HK-2 (cell line): ENCODE measurements at regions not wholly inside any gene's neighbourhood (a gene's known extent, or its start where the extent isn't known, plus 50 kb on each side); places are given as distances from the start of the nearest gene placed in this dataset.

Experiments used
- DNase-seq: peaks from one replicate; pipeline ENCODE4 v3.0.0-alpha.2; 2018; ENCODE audit not compliant: unreplicated experiment

DNA sequence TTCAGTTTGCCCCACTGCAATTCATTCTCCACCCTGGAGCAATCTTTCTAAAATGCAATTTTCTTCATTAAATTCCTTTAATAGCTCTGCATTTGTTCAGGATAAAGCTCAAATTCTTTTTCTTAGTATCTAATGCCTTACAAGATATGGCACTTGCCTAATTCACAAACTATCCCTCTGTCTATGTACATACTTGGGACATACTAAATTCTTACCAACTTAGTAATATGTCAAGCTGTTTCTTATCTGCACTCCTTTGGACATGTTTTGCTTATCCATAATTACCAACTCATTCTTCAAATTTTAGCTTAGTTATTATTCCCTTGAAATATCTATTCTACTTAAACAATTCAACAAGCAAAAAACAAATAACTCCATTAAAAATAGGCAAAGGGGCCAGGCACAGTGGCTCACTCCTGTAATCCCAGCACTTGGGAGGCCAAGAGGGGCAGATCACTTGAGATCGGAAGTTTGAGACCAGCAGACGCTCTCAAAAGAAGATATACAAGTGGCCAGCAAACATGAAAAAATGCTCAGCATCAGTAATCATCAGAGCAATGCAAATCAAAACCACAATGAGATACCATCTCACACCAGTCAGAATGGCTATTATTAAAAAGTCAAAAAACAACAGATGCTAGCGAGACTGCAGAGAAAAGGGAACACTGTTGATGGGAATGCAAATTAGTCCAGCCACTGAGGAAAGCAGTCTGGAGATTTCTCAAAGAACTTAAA is 96.9 kb downstream of the FAM76B start:
- no peak for DNase-seq

DNA sequence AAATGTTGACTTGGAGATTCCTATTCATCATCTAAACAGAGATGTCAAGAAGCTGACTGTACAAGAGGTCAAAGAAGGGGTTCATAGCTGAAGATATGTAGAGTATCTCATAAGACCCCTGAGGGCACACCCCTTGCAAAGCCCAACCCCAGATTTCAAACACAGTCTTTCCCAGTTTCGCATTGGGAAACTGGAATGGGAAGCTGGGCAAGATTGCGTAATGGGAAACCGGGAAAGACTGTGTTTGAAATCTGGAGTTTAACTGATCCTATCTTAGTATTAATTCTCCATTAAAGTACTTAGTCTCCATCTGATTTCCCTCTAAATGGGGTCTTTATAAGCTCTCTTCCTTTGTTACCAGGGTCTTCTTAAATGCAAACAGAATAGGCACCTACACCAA is 99.5 kb downstream of the FAM76B start:
- no peak for DNase-seq

DNA sequence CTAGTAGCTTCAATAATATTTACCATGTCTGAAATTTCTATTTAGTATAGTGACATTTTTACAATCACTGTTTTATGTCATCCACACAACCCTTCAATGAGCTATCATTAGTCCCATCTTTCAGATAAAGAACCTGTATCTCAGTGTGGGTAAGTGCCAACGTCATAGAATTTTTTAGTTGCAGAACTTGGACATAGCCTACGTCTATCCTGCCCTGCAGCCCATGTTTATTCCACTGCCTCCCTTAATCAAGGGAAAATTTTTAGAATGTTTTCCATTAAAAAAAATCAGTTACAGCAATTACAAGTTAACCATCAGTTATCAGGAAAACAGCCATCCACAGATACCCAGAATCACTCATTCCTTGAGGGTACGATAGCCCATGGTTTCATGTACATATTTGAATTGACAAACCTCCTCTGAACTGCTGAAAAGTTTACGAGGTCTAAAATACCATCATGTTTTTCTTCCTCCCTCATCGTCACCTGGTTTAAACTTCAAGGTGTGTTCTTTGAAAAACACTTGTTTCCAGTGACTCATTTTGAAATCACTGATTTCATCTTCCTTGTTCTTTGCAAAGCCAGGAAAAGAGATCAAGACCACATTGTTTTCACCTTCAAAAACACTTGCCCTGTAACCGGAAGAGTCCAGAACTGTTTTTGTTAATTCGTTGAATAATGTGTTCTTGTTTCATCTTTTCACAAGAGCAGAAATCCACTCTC is 100.9 kb downstream of the FAM76B start:
- no peak for DNase-seq

DNA sequence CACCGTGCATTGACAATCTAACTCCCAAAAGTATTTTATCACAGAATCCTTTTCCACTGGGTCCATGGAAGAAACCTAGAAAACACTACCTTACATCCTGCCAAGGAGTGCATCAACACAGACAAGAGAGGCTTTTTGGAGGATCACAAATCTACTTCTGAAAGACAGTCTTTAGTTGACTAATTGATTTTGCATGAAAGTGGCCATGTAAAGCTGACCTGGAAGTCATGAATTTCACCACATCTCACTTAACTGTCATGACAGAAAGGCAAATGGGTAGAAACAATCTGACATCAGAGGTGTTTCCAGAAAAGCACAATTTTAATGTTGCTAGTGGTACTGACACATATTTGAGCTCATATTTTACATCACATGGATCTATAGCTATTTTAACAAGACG is 101.6 kb downstream of the FAM76B start:
- DNase-seq: no peak

DNA sequence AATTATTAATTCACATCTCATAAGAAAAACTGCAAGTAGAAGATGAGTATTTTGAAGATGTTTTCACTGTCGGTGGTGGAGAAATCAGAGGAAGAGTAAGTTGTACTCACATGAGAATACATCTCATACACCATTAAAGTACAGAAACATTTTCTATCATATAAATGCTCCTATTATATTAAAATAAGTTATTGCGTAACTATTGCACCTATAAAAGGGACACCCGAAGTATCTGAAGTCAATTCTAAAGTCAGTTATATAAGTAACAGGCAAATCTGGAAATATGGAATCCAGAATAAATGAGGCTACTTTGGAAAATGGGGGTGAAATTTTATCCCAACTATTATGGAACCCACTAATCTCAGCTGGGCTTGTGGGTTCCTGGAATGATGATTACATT is 103.3 kb downstream of the FAM76B start:
- DNase-seq: no peak

DNA sequence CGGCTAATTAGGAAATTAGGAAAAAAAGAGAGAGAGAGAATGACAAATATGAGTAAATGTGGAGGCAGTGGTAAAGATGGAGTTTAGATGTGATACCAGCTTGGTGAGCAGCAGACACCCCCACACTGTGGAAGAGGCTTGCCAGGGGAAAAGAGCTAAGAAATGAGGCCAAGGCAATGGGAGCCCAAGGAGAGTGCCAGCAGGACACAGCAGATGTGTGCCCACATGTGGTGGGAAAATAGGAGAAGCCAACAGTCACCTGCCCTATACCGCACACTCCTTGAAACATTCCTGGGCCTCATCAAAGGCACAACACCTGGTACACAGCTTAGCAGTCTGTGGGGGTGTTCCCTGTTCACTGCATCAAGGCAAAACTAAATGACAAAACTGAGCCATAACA is 104.9 kb downstream of the FAM76B start:
- DNase-seq: no peak

DNA sequence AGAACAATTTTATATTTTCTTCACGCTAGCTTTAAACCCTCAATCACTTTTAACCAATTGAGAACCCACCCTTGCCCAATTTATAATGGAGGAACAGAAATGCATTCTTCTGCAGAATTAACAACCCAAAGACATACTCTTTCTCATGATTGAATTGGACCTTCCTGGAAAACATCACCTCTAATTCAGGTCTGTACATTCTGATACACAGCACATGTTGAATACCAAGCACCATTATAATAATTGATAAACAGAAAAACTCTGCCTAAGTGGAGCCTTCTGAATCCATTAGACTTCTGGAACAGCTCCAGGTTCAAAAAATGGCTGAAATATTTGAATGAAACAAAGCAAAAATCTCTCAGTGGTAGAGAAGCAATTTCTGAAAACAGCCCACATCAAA is 105.4 kb downstream of the FAM76B start:
- DNase-seq: no peak

DNA sequence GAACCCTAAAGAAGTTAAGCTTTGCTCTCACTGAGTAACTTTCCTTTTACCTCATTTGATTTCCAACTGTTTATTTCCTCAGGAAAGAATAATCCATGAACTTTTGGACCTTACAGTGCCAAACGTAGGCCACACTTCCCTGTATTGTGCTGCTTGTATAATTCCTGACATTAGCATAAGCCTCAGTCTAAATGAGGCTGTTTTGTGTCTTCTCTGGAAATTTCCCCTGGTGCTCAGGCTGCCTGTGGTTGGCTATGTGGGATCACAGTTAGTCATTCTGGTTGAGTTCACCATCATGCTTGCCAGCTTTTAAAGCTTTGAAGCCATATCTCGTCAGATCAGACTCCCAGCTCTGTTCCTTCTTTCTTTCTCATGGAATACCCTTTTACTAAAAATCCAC is 107.0 kb downstream of the FAM76B start:
- DNase-seq: no peak

DNA sequence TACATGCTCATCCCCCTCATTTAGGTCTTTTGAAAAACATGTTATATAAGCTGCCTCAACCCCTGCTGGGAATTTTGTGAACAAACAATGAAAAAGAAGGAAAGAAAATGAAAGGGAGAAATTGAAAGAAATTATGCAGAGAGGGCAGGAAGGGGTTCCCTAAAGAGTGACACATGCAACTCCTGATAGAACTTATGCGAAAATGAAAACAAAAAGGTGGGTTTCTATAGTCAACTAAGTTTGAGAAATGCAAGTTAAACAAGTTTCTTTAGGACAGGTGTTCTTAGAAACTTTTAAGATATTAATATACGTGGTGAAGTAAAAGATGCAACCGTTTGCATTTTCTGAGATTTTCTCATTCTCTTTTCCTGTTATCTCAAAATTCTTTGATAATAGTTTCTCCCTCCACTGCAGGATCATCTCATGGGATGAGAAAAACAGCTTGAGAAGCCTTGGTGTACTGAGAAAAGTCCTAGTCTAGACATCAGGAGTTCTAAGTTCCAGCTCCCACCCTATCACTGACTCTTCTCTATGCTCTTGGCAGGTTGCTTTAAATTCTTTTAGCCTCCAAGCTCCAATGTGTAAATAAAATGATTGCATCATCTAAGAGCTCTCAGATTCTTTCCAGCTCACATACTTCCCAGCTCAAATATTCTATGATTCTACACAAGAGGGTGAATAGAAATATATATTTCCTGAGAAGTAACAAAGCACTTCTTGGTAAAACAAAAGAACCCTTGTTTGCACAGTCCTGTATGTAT is 109.2 kb downstream of the FAM76B start:
- no peak for DNase-seq

DNA sequence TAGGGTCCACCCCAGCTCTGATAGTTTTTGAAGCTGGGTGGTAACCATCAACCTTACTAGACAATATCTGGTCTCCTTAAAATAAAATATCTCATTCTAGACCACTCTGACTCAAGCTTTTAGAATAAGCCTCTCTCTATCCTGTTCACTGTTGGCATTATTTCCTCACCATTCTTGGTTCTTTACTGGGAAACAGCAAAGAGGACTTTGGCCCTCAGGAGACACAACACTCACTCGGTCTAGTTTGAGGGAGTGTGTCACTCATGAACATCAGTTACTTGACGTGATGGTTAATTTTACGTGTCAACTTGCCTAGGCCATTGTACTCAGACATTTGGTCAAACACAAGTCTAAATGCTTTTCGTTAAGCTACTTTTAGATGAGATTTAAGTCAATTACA is 110.6 kb downstream of the FAM76B start:
- DNase-seq: no peak

DNA sequence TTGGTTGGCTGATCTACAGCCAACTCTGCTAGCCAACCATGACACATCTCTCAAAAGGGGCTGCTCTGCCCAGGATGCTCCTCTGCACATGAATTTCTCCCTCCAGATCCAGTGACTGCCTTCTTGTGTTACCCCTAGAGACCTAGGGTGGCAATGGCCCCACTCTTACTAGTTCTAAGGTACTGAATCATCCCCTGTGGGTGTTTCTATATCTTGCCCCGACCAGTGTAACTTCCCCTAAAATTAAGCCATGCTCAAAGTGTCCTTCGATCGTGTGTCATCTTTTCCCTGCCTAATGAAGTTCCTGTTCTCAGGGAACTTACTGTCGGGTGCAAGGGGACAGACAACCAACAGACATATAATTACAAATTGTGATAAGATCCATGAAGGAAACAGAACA is 113.3 kb downstream of the FAM76B start:
- DNase-seq: no peak

DNA sequence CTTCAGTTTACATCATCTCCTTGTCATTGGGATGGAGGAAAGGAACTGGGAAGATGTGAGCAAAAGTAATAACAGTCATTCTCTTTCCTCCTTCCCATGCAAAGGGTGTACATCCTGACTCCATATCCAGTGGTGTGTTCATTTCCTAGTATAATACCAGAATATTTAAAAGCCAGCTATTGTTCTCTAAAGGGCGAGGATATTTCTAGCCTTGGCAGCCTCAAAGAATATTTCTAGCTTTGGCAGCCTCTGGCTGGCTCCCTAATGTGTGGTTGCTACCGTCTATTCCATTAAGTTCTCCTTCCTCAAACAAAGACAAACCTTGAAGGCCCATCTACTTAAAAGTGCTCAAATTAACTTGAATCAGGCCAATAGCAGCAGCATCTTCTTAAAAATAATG is 114.0 kb downstream of the FAM76B start:
- DNase-seq: no peak

DNA sequence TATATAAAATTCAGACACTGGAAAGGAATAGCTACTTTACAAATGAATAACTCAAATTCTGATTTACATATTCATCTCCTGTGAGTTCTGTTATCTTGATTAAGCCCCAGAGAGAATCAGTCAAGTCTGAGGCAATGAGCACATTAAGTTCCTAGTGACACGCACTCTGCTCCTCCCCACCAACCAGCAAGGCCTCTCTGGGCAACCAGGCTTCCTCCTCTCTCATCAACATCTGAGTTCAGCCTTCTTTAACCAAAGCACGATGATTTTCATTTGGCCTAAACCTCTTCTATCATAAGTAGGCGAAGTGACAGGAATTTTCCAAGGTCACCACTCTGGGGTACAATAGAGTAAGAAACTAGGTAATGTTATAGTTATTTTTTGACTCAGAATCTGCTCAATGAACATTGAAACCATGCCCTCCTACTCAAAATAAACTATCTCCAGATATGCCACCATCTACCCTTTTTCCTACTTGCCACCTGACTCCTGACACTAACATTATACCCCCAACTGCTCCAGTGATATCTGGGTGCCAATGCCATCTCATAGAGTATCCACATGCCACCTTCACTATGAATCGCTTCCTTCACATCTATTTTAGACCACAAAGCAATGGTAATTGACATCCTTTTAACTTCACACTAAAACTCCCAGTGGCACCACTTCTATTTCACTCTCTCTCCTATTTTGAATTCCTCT is 114.8 kb downstream of the FAM76B start:
- DNase-seq: no peak

DNA sequence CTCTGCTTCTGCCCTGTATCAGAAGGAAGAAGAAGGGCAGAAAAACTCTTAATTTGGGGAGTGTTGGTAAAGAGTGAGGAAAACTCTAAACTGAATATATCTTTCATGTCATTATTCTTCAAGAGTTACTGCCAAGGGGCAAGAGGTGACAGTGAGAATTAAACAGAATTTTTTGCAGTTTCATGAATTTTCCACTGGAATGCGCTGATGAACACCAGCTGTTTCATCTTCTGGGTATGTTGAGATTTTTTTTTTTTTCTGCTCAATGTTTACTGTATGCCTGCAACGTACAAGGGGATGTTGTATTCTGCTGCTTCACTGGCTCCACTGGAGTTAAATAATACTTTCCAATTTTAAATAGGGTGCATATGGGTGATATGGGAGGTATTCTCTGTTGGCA is 117.8 kb downstream of the FAM76B start:
- DNase-seq: no peak

DNA sequence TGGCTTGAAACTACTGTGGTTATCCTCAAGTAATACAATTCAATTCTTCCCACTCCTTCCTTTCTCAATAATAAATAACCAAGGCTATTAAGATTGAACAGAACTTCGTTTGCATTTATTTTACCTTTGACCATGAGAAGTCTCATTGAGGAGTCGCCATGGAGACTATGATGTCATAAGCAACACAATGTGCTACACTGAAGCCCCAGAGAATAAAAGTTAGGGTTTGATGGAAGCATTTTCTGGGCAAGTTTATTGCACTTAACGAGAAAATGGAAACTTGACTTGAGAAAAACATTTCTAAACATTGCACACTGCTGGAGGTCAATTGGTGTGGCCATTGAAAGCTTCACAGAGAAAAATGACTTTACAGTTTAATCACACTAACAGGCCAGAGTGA is 121.5 kb downstream of the FAM76B start:
- DNase-seq: no peak

DNA sequence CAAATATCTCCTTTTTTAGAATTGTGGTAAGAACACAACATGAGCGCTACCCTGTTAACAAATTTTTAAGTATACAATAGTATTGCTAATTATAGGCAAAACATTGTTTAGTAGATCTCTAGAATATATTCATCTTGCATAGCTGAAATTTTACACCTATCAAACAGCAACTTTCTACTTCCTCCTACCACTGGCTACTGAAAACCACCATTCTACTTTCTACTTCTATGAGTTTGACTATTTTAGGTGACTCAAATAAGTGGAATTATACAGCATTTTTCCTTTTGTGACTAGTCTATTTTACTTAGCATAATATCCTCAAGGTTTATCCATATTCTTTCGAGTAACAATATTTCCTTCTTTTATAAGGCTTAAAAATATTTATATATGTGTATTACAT is 128.4 kb downstream of the FAM76B start:
- DNase-seq: no peak

DNA sequence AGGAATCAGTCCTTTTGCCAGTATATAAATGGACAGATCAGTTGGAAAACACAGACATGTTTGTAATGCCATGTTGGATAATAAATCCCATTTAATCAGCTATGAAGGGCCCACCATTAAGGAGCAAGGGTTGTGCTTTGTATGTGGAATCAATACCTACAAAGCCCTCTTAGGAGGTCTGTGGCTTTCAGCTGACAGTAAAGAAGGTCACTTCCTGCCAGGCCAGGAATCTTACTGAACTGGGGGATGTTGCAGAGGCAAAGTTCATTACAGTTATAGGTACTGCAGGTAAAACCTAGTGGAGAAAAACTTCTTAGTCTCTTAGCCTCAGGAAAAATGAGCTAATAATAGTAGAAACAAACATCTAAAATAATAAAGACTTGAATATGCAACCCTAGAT is 129.5 kb downstream of the FAM76B start:
- no peak for DNase-seq

DNA sequence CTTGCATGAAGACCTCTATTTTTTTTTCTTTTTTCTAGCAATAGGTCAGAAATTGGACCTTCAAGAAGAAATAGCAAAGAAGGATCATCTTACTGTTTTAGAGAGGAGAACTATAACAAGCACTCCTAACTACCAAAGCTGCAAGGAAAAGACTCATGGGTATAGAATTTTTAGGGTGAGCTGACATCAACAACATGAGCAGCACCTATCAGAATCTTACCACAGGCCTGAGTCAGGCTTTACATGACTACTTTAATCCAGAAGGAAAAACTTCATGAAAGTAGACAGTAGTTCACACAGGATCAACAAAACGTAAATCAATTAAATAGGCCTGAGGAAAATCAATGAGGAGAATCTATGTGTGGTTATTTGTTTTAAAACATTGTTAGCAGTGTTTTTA is 130.5 kb downstream of the FAM76B start:
- no peak for DNase-seq

DNA sequence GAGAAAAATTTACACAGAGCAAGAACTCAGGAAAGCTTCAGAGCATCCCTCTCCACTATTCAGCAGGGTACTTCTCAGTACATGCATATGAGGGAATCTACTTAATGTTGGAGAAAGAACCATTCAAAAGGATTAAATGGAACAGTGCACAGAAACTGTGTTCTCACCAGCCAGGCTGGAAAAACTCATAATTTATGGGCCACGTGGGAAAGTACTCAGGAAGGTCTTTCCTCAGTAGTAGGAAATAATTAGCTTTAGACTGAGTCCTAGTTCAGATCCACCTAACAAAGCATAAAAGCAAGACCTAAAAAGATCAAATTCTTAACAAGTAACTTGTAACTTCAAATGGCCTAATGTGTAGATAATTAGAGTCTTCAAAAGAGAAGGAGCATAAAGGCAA is 134.0 kb downstream of the FAM76B start:
- DNase-seq: no peak

DNA sequence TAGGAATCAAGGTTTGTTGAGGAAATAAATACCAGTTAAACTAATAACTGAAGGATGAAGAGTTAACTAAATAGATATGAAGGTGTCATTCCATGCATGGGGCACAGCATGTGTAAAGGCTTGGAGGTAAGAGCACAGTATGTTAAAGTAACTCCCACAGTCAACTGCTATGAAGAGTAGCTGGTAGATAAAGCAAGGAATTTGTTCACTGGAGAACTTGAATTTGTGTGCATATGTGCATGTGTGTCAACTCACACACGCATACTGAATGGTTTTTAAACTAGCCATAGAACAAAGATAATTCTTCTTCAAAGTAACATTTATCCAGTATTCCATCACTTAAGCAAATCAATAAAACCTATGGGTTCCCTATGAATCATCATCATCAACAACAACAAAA is 135.9 kb downstream of the FAM76B start:
- no peak for DNase-seq

DNA sequence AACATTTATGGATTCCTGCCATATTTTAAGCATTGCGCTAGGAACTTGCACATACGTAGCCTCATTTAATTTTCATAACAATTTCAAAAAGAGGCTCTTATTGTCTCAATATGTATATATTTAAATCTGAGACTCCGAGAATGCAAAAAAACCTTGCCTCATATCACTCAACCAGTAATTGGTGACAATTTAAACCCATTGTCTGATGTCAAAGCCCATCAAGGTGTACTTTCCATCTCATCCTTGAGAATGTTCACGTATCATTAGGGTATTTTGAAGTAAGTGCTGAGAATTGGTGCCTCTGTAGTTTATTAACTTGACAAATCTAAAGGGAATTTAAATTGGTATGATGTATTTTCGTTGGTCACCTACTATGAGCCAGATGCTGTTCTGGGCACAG is 136.5 kb downstream of the FAM76B start:
- DNase-seq: no peak

DNA sequence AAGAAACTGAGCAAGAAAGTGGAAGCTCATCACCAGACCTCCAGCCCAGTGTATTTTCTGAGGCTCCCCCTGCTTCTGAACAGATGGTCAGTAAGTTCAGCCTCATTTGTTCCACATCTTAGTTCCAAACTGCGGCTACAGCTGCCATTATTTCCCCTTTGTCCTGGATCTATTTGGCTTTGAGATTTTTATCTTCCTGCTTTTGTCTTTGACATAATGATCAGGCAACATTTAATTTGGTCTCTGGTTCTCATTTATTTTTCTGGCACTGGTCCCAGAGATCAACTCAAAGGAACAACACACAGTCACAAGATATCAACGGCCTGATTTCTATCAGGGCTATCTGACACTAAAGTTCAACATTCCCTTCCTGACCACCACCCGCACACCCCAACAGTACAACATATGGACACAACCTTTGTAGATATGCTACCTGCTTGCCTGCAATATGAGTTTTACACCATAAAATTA is 137.5 kb downstream of the FAM76B start:
- no peak for DNase-seq
